NCI-H2196 (cell line): ENCODE measurements at regions not wholly inside any gene's neighbourhood (a gene's known extent, or its start where the extent isn't known, plus 50 kb on each side); places are given as distances from the start of the nearest gene placed in this dataset.
"Not testable (repeated sequence)": the region's sequence is repeated elsewhere in the genome, so short reads cannot be mapped to it uniquely, and the experiment has no call there.

ENCODE experiments used
- DNase-seq: peaks from one replicate; lab custom pipeline; 2025; ENCODE audit not compliant: unreplicated experiment; lab: John Stamatoyannopoulos, UW

- DNase-seq = peak; percentile 14
Measured at GRCh38 chrX:40418146-40418812, 162.5 kb upstream of the ATP6AP2 start.

- no peak for DNase-seq
Measured at GRCh38 chrX:40415675-40416074, 165.1 kb upstream of the ATP6AP2 start.

GRCh38 chrX:40414335-40414734 lies 166.4 kb upstream of the ATP6AP2 start:
- DNase-seq = no peak

- no peak for DNase-seq
Measured at GRCh38 chrX:40411340-40412111, 169.2 kb upstream of the ATP6AP2 start.

- DNase-seq = no peak
Measured at GRCh38 chrX:40410859-40411258, 169.9 kb upstream of the ATP6AP2 start.

GRCh38 chrX:40406330-40406859 lies 174.4 kb upstream of the ATP6AP2 start:
- DNase-seq = no peak

GRCh38 chrX:40405399-40405798 lies 175.4 kb upstream of the ATP6AP2 start:
- no peak for DNase-seq

GRCh38 chrX:40403757-40404156 lies 177.0 kb upstream of the ATP6AP2 start:
- DNase-seq = no peak

GRCh38 chrX:40402831-40403533 lies 177.8 kb upstream of the ATP6AP2 start:
- DNase-seq = no peak

GRCh38 chrX:40395102-40395501 lies 185.7 kb upstream of the ATP6AP2 start:
- DNase-seq = no peak

GRCh38 chrX:40394302-40394701 lies 186.5 kb upstream of the ATP6AP2 start:
- no peak for DNase-seq

- DNase-seq = no peak
Measured at GRCh38 chrX:40392599-40392998, 188.2 kb upstream of the ATP6AP2 start.

- DNase-seq = no peak
Measured at GRCh38 chrX:40391662-40392061, 189.1 kb upstream of the ATP6AP2 start.

GRCh38 chrX:40389555-40389954 lies 191.2 kb upstream of the ATP6AP2 start:
- DNase-seq = no peak

GRCh38 chrX:40388441-40388840 lies 192.3 kb upstream of the ATP6AP2 start:
- no peak for DNase-seq

GRCh38 chrX:40387869-40388268 lies 192.9 kb upstream of the ATP6AP2 start:
- peak; percentile 30 for DNase-seq

GRCh38 chrX:40387311-40387710 lies 193.5 kb upstream of the ATP6AP2 start:
- DNase-seq = not testable (repeated sequence)

GRCh38 chrX:40385682-40386081 lies 195.1 kb upstream of the ATP6AP2 start:
- DNase-seq = no peak

GRCh38 chrX:40385256-40385655 lies 195.5 kb upstream of the ATP6AP2 start:
- DNase-seq = no peak

GRCh38 chrX:40383969-40384368 lies 196.8 kb upstream of the ATP6AP2 start:
- no peak for DNase-seq

- DNase-seq = no peak
Measured at GRCh38 chrX:40383360-40383759, 197.4 kb upstream of the ATP6AP2 start.
